ENCODE measurements at regions not wholly inside any gene's neighbourhood (a gene's known extent, or its start where the extent isn't known, plus 50 kb on each side); places are given as distances from the start of the nearest gene placed in this dataset.
A peak's percentile ranks its signal among the peaks of the same experiment; 100 is the strongest.

DNA sequence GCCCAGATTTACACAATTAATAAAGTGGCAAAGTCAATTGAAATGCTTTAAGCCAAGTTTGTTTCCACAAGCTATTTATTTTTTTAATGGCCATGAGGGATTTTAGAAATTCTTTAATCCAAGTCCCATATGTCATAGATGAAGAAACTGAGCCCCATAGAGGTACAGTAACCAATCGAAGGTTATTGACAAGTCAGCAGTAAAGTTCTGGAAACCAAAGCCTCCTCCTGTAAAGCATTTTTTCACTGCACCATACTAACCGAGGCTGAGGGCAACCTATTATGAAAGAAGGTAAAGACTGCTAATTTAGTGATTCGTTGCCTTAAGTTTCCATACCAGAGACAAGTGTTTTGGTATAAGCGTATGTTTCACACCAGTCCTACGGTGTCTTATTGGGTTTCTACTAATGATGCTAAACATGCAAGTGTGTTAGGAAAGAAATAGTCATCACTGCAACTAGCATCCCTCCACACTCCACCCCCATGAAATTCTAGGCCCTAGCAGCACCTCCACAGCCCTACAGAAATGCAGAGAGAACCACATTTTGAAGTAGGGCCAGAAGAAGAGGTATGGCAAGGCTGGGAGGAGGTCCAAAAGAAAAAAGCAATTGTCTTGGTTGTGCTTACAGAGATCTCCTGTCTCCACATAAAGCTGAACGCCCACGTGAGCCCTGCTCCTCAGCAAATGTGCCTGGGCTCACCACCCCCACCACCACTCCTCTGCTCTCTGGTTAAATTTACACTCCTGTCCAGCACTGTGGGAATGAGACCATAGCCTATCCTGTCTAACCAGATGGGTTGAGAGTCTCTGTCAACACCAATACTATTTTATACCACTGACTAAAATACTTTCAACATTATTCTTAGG is 271.1 kb upstream of the G2E3 start:
- in situ Hi-C loops (cut with MboI; ENCODE audit: low pct_unique_long_range_greater_than_20kb in 2 of 9, low sequenced_read_pairs in 9 of 9, unreplicated experiment in 9 of 9) = no loop called here
- Histone ChIP-seq H3K4me1 (replicated peaks in 1 of 2) (no peaks in the 10 kb centered on the region), H3K4me3 (no peak overlapping the region), H3K27ac (no peak overlapping the region)
- ATAC-seq (replicated peaks in 6 of 8) = no peak
- 25 to 100% (median 71%) methylated on average over 2 to 7 of the region's 7 CpGs for WGBS, 10 experiments

DNA sequence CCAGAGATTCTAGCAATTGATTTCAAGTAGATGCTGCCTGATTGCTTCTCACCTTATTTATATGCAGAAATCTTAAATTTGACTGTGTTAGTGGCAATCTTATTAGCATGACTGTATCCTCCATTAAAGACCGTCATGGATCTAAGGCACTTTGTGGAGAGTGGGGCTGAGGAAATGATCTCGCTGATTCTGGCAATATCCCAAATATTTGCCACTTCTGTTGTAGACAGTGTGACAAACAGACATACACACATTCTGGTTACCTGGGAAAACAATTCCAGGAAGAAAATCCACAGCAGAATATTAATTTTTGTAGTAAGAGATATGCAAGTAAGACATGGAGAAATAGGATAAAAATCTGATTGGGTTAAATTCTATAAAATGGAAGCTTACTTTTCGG is 269.0 kb upstream of the G2E3 start:
- WGBS, 10 experiments = 33 to 100% (median 57%) methylated on average over 1 to 3 of the region's 3 CpGs; no CpG with 5 or more reads in 1 of the 10 experiments

DNA sequence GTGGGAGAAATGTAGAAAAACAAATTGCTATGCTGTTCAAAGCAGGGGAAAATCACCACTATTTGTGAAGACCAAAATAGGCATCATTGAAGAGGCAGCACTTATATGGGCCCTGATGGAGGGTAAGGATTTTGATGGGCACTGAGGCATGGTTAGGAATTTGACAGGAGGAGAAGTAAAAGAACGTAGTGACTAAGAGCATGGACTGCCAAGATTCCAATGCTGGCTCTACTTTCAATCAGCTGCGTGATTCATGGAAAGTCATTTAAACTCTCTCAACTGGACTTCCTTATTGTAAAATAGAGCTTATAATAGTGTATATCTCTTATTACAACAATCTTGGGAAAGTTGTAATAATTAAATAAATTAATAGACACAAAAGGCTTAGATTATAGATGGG is 267.7 kb upstream of the G2E3 start:
- H3K27ac ChIP-seq = no peak overlapping the region
- 0 to 100% (median 95%) methylated on average over 1 to 2 of the region's 2 CpGs; no CpG with 5 or more reads in 1 of the 10 experiments for WGBS, 10 experiments
- H3K4me1 ChIP-seq (replicated peaks in 1 of 2) = no peaks in the 10 kb centered on the region
- no peak overlapping the region for H3K4me3 ChIP-seq
- in situ Hi-C loops (cut with MboI; ENCODE audit: low pct_unique_long_range_greater_than_20kb in 2 of 9, low sequenced_read_pairs in 9 of 9, unreplicated experiment in 9 of 9) = no loop called here
- peak in 1 of 8 experiments; percentile 32 for ATAC-seq (replicated peaks in 6 of 8)

More for the DNA sequence above, 269.0 kb upstream of the G2E3 start:
- in situ Hi-C loops (cut with MboI; ENCODE audit: low pct_unique_long_range_greater_than_20kb in 2 of 9, low sequenced_read_pairs in 9 of 9, unreplicated experiment in 9 of 9) = no loop called here
- no peak for ATAC-seq (replicated peaks in 6 of 8)
- Histone ChIP-seq H3K27ac (no peak overlapping the region), H3K4me1 (replicated peaks in 1 of 2) (no peaks in the 10 kb centered on the region), H3K4me3 (no peak overlapping the region)

- Histone ChIP-seq H3K4me1 (replicated peaks in 1 of 2) (no peaks in the 10 kb centered on the region), H3K27ac (no peak overlapping the region), H3K4me3 (no peak overlapping the region)
- ATAC-seq (replicated peaks in 6 of 8) = no peak
- in situ Hi-C loops (cut with MboI; ENCODE audit: low pct_unique_long_range_greater_than_20kb in 2 of 9, low sequenced_read_pairs in 9 of 9, unreplicated experiment in 9 of 9) = no loop called here
- 29 to 90% (median 72%) methylated on average over 1 to 3 of the region's 3 CpGs; no CpG with 5 or more reads in 2 of the 10 experiments for WGBS, 10 experiments
These were observed 266.4 kb upstream of the G2E3 start for GRCh38 chr14:30292541-30292940.

- ATAC-seq (replicated peaks in 6 of 8) = no peak
- Histone ChIP-seq H3K27ac (no peak overlapping the region), H3K4me1 (replicated peaks in 1 of 2) (peaks cover 0 to 17% of the 10 kb centered on the region in 2 donors), H3K4me3 (no peak overlapping the region)
- in situ Hi-C loops (cut with MboI; ENCODE audit: low pct_unique_long_range_greater_than_20kb in 2 of 9, low sequenced_read_pairs in 9 of 9, unreplicated experiment in 9 of 9) = no loop called here
These were observed 263.0 kb upstream of the G2E3 start for GRCh38 chr14:30295980-30296379.

- ATAC-seq (replicated peaks in 6 of 8) = no peak
- Histone ChIP-seq H3K27ac (no peak overlapping the region), H3K4me3 (no peak overlapping the region), H3K4me1 (replicated peaks in 1 of 2) (peaks cover 0 to 17% of the 10 kb centered on the region in 2 donors)
- in situ Hi-C loops (cut with MboI; ENCODE audit: low pct_unique_long_range_greater_than_20kb in 2 of 9, low sequenced_read_pairs in 9 of 9, unreplicated experiment in 9 of 9) = no loop called here
- 0 to 93% (median 87%) methylated on average over 2 to 7 of the region's 11 CpGs; no CpG with 5 or more reads in 3 of the 10 experiments for whole genome bisulfite sequencing, 10 experiments
These were observed 262.0 kb upstream of the G2E3 start for GRCh38 chr14:30296931-30297405.

GRCh38 chr14:30297876-30298795 is 260.8 kb upstream of the G2E3 start:
- peaks cover 0 to 17% of the 10 kb centered on the region in 2 donors for H3K4me1 ChIP-seq (replicated peaks in 1 of 2)
- in situ Hi-C loops (cut with MboI; ENCODE audit: low pct_unique_long_range_greater_than_20kb in 2 of 9, low sequenced_read_pairs in 9 of 9, unreplicated experiment in 9 of 9) = no loop called here
- WGBS, 10 experiments = 22 to 93% (median 86%) methylated on average over 2 to 9 of the region's 10 CpGs
- no peak overlapping the region for H3K27ac ChIP-seq
- no peak overlapping the region for H3K4me3 ChIP-seq
- ATAC-seq (replicated peaks in 6 of 8) = no peak

- ATAC-seq (replicated peaks in 6 of 8) = peak in 5 of 8 experiments; percentile 19 to 67 (median 56)
- WGBS, 10 experiments = 72 to 100% (median 86%) methylated on average over 3 to 8 of the region's 8 CpGs
- Histone ChIP-seq H3K4me3 (no peak overlapping the region), H3K4me1 (replicated peaks in 1 of 2) (peaks cover 0 to 17% of the 10 kb centered on the region in 2 donors), H3K27ac (no peak overlapping the region)
- in situ Hi-C loops (cut with MboI; ENCODE audit: low pct_unique_long_range_greater_than_20kb in 2 of 9, low sequenced_read_pairs in 9 of 9, unreplicated experiment in 9 of 9) = no loop called here
These were observed 259.0 kb upstream of the G2E3 start for GRCh38 chr14:30299915-30300314.

DNA sequence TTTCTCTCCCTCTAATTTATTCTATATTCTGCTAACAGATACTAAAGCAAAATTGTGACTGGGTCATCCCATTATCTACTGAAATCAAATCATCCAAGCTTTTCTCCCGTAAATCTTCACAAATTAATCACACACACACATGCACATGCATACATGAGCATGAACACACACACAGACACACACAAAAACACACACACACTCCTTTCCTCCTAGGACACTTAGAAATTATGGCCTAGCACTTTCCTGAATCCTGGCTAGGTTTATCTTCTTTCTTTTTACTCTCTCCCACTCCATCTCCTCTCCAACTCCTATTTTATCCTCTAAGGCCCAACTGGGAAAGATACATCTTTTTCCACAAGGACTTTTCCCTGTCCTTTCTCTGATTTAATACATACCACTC is 255.6 kb upstream of the G2E3 start:
- Histone ChIP-seq H3K4me1 (replicated peaks in 1 of 2) (peaks cover 0 to 25% of the 10 kb centered on the region in 2 donors), H3K4me3 (no peak overlapping the region), H3K27ac (no peak overlapping the region)
- WGBS, 10 experiments = 0 to 86% (median 60%) methylated on average over 1 of the region's 1 CpG; no CpG with 5 or more reads in 1 of the 10 experiments
- no peak for ATAC-seq (replicated peaks in 6 of 8)
- in situ Hi-C loops (cut with MboI; ENCODE audit: low pct_unique_long_range_greater_than_20kb in 2 of 9, low sequenced_read_pairs in 9 of 9, unreplicated experiment in 9 of 9) = no loop called here

DNA sequence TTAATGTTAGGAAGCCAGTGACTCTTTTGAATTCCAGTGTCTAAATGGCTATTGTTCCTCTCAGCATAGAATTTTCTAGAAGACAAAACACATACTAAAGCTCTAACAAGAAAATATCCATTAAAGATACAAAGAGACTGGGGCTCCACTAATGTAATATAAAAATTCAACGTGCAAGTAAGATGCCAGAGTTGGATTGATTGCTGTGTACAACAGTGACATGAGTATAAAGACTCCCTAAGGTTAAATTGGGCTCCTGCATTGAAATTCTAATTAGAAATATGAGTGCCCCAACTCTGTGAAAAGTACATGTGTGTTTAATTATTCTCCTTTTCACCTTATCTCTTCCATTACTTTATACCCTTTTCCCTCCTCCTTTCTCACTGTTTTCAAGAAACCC is 253.6 kb upstream of the G2E3 start:
- in situ Hi-C loops (cut with MboI; ENCODE audit: low pct_unique_long_range_greater_than_20kb in 2 of 9, low sequenced_read_pairs in 9 of 9, unreplicated experiment in 9 of 9) = no loop called here
- 0 to 29% (median 13%) methylated on average over 1 of the region's 1 CpG; no CpG with 5 or more reads in 1 of the 10 experiments for WGBS, 10 experiments
- Histone ChIP-seq H3K27ac (no peak overlapping the region), H3K4me3 (no peak overlapping the region), H3K4me1 (replicated peaks in 1 of 2) (peaks cover 0 to 19% of the 10 kb centered on the region in 2 donors)
- ATAC-seq (replicated peaks in 6 of 8) = peak in 4 of 8 experiments; percentile 32 to 74 (median 52)

- WGBS, 10 experiments = 0 to 80% (median 59%) methylated on average over 1 to 2 of the region's 2 CpGs
- H3K4me1 ChIP-seq (replicated peaks in 1 of 2) = peaks cover 0 to 19% of the 10 kb centered on the region in 2 donors
- peak in 6 of 8 experiments; percentile 65 to 99 (median 76) for ATAC-seq (replicated peaks in 6 of 8)
- no peak overlapping the region for H3K4me3 ChIP-seq
- no peak overlapping the region for H3K27ac ChIP-seq
- in situ Hi-C loops (cut with MboI; ENCODE audit: low pct_unique_long_range_greater_than_20kb in 2 of 9, low sequenced_read_pairs in 9 of 9, unreplicated experiment in 9 of 9) = no loop called here
These were observed 249.6 kb upstream of the G2E3 start for GRCh38 chr14:30309405-30309804.

DNA sequence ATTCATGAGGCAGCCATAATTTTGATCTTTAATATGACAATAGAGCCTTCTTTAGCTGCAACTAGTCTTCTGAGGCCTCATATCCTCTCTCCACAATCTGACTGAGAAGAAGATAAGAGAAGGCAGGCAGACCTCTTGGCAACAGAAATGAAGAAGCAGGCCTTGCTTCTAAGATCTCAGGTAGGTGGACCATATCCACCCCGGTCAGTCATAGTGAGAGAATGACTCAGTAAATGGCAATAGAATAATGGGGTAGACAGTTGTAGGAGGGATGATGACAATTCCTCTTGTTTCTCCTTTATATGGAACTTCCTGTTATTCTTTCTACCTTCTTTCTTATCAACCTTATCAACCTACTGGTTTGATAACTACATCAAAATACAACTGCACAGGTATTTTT is 246.7 kb upstream of the G2E3 start:
- Histone ChIP-seq H3K4me1 (replicated peaks in 1 of 2) (peaks cover 0 to 10% of the 10 kb centered on the region in 2 donors), H3K4me3 (no peak overlapping the region), H3K27ac (no peak overlapping the region)
- 88 to 100% (median 100%) methylated on average over 1 of the region's 1 CpG; no CpG with 5 or more reads in 6 of the 10 experiments for WGBS, 10 experiments
- no peak for ATAC-seq (replicated peaks in 6 of 8)
- in situ Hi-C loops (cut with MboI; ENCODE audit: low pct_unique_long_range_greater_than_20kb in 2 of 9, low sequenced_read_pairs in 9 of 9, unreplicated experiment in 9 of 9) = no loop called here

DNA sequence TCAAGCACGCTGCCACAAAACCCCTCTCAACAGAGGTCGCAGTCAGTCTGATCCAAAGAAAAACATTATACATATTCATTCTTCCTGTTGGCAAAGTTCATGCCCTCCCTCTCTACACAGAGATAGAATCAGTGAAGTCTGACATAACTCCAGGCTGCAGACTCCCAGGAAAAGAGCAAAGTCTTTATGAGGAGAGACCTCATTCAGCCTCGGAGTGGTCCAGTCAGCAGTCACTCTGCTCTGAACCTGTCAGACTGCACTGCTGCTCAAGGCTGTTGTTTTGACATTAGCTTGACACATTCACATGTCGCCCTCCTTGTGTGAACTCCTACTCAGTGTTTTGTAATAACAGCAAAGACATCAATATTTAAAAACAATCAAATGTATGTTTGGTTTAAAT is 241.2 kb upstream of the G2E3 start:
- Histone ChIP-seq H3K4me3 (no peak overlapping the region), H3K4me1 (replicated peaks in 1 of 2) (peaks cover 3 to 4% of the 10 kb centered on the region in 2 donors), H3K27ac (no peak overlapping the region)
- in situ Hi-C loops (cut with MboI; ENCODE audit: low pct_unique_long_range_greater_than_20kb in 2 of 9, low sequenced_read_pairs in 9 of 9, unreplicated experiment in 9 of 9) = no loop called here
- ATAC-seq (replicated peaks in 6 of 8) = peak in 5 of 8 experiments; percentile 36 to 85 (median 65)
- 11 to 100% (median 53%) methylated on average over 1 to 4 of the region's 4 CpGs; no CpG with 5 or more reads in 2 of the 10 experiments for whole genome bisulfite sequencing, 10 experiments

Data from motor neuron (in vitro differentiated cells).